ENCODE measurements at regions not wholly inside any gene's neighbourhood (a gene's known extent, or its start where the extent isn't known, plus 50 kb on each side); places are given as distances from the start of the nearest gene placed in this dataset.
A peak's percentile ranks its signal among the peaks of the same experiment; 100 is the strongest.

DNA sequence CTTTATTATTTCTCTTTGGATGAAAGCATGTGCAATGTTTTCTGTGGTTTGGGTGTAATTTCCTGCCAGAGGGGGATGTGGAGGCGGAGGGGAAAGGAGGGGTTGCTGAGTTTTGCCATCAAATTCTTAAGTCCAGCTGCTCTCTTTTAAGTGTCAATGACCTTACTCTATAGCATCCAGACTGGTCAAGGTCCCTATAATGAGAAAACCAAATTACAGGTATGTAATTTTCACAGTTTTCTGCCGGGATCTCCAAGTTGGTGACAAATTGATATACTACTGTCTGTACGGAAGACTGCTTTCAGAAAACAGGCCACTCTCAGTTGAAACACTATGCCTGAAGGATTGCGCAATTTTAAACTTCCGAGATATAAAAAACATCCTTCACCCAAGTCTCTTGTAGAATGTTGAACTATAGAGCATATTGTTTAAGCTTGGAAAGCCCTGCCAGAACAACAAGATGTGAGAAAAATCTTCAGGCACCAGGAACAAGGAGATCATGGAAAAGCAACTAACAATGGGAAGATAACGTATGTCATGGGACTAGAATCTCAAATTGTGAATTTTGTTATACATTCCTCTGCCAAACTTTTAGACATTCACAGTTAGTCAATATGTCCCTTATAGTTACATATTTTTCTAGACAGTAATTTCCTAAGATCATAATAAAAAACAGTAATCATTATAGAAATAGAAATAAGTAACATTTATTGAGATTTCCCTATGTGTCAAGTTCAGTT is 300.7 kb upstream of the SATB1 start:
- WGBS, 2 experiments (ENCODE audit: extremely low coverage in 2 of 2, insufficient read length in 1 of 2), result no CpG with 5 or more reads among the region's 6 CpGs
- ATAC-seq (ENCODE audit: low read depth), result no peak

More for the DNA sequence above, 300.7 kb upstream of the SATB1 start:
- H2AK5ac ChIP-seq (ENCODE audit: low read depth, low read length), result no peak overlapping the region
- H4K20me1 ChIP-seq (ENCODE audit: insufficient read depth, low read length), result no peaks in the 10 kb centered on the region
- DNase-seq, result no peak
- peaks cover 8% of the 10 kb centered on the region for H3K9me3 ChIP-seq (ENCODE audit: control insufficient read depth, insufficient read depth, low read length)
- H4K8ac ChIP-seq (ENCODE audit: low read depth in 2 of 2, low read length in 2 of 2), result no peak overlapping the region
- no peak overlapping the region for H3K23ac ChIP-seq (ENCODE audit: low read depth, low read length)
- H3K4ac ChIP-seq (ENCODE audit: low read depth, low read length), result no peak overlapping the region
- dilution Hi-C loops (cut with HindIII; ENCODE audit: low sequenced_read_pairs, unreplicated experiment) (no loop called here), intact Hi-C loops (cut with micrococcal nuclease) (no loop called here), in situ Hi-C loops (cut with MboI; ENCODE audit: low sequenced_read_pairs) (no loop called here)
- no peaks in the 10 kb centered on the region for H3K9me1 ChIP-seq (ENCODE audit: insufficient read depth, low read length)
- no peak overlapping the region for H3K9ac ChIP-seq (ENCODE audit: low read depth, low read length)
- H2AFZ ChIP-seq (replicated peaks; ENCODE audit: low read length, poor library complexity), result no peak overlapping the region
- no peak overlapping the region for H2BK120ac ChIP-seq (ENCODE audit: low read depth, low read length)
- no peak overlapping the region for H2BK20ac ChIP-seq (ENCODE audit: low read depth, low read length)
- no peak overlapping the region for H3K14ac ChIP-seq (replicated peaks; ENCODE audit: low read depth, low read length)
- no peaks in the 10 kb centered on the region for H3K36me3 ChIP-seq (ENCODE audit: control insufficient read depth, insufficient read depth, low read length)
- POLR2A ChIA-PET (ENCODE audit: unreplicated experiment), result no interaction called here
- no peaks in the 10 kb centered on the region for H3K4me1 ChIP-seq (ENCODE audit: control insufficient read depth, insufficient read depth, low read length)
- H3K4me3 ChIP-seq (ENCODE audit: insufficient read depth, low read depth, low read length), result no peak overlapping the region
- no peak overlapping the region for H4K5ac ChIP-seq (ENCODE audit: low read depth, low read length)
- H3K79me1 ChIP-seq (ENCODE audit: low read depth in 1 of 2, low read length in 2 of 2), result no peaks in the 10 kb centered on the region
- CTCF ChIA-PET, result no interaction called here
- H2BK5ac ChIP-seq (ENCODE audit: low read depth, low read length, poor library complexity, severe bottlenecking), result no peak overlapping the region
- no peak for TF ChIP-seq MXI1 (IDR thresholded peaks at IDR 0.05; ENCODE audit: borderline replicate concordance, low read depth, low read length)
- TF ChIP-seq, protein P1, sequence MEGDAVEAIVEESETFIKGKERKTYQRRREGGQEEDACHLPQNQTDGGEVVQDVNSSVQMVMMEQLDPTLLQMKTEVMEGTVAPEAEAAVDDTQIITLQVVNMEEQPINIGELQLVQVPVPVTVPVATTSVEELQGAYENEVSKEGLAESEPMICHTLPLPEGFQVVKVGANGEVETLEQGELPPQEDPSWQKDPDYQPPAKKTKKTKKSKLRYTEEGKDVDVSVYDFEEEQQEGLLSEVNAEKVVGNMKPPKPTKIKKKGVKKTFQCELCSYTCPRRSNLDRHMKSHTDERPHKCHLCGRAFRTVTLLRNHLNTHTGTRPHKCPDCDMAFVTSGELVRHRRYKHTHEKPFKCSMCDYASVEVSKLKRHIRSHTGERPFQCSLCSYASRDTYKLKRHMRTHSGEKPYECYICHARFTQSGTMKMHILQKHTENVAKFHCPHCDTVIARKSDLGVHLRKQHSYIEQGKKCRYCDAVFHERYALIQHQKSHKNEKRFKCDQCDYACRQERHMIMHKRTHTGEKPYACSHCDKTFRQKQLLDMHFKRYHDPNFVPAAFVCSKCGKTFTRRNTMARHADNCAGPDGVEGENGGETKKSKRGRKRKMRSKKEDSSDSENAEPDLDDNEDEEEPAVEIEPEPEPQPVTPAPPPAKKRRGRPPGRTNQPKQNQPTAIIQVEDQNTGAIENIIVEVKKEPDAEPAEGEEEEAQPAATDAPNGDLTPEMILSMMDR (conservative IDR thresholded peaks at IDR 0.05; ENCODE audit: low read depth, low read length), result no peak
- no peak for TF ChIP-seq FOS (IDR thresholded peaks at IDR 0.05; ENCODE audit: low read depth, low read length)
- TF ChIP-seq, protein P2, sequence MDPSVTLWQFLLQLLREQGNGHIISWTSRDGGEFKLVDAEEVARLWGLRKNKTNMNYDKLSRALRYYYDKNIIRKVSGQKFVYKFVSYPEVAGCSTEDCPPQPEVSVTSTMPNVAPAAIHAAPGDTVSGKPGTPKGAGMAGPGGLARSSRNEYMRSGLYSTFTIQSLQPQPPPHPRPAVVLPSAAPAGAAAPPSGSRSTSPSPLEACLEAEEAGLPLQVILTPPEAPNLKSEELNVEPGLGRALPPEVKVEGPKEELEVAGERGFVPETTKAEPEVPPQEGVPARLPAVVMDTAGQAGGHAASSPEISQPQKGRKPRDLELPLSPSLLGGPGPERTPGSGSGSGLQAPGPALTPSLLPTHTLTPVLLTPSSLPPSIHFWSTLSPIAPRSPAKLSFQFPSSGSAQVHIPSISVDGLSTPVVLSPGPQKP (IDR thresholded peaks at IDR 0.05; ENCODE audit: borderline replicate concordance, low read depth, low read length), result no peak
- peak; percentile 81 for TF ChIP-seq CEBPB (IDR thresholded peaks at IDR 0.05; ENCODE audit: low read depth, low read length)
- no peak overlapping the region for H2BK15ac ChIP-seq (ENCODE audit: low read depth, low read length)
- no peak overlapping the region for H2AK9ac ChIP-seq (replicated peaks; ENCODE audit: low read depth, low read length, poor library complexity)
- H3K27ac ChIP-seq (ENCODE audit: insufficient read depth, low read length), result no peak overlapping the region
- H3K56ac ChIP-seq (ENCODE audit: extremely low read depth, insufficient read depth, low read length), result no peak overlapping the region
- no peak overlapping the region for H3K4me2 ChIP-seq (ENCODE audit: low read depth, low read length)
- no peaks in the 10 kb centered on the region for H3K27me3 ChIP-seq (ENCODE audit: control insufficient read depth, insufficient read depth, low read length)
- H4K91ac ChIP-seq (ENCODE audit: insufficient read depth, low read depth, low read length), result no peak overlapping the region
- H3K18ac ChIP-seq (ENCODE audit: low read depth, low read length), result no peak overlapping the region
- BruUV-seq (replicated peaks), result no TSS peak
